ENCODE measurements at regions not wholly inside any gene's neighbourhood (a gene's known extent, or its start where the extent isn't known, plus 50 kb on each side); places are given as distances from the start of the nearest gene placed in this dataset.

- TF ChIP-seq CTCF (IDR thresholded peaks at IDR 0.05) (no peak), POLR2A (IDR thresholded peaks at IDR 0.05) (no peak), EP300 (IDR thresholded peaks at IDR 0.05) (no peak)
Observed at GRCh38 chr2:18167871-18168270, 289.4 kb downstream of the KCNS3 start.

Data from ovary (tissue), 3 donors.